Daoy (cell line): ENCODE measurements at regions not wholly inside any gene's neighbourhood (a gene's known extent, or its start where the extent isn't known, plus 50 kb on each side); places are given as distances from the start of the nearest gene placed in this dataset.
A peak's percentile ranks its signal among the peaks of the same experiment; 100 is the strongest.
"Not testable (repeated sequence)": the region's sequence is repeated elsewhere in the genome, so short reads cannot be mapped to it uniquely, and the experiment has no call there.

Experiments used
- DNase-seq: peaks from one replicate; pipeline ENCODE4 v3.0.0-alpha.2; 2015; ENCODE audit warnings: low read depth

- DNase-seq: no peak
Observed at GRCh38 chr5:36390640-36391039, 88.9 kb upstream of the RANBP3L start.

- no peak for DNase-seq
Observed at GRCh38 chr5:36392186-36392585, 90.5 kb upstream of the RANBP3L start.

GRCh38 chr5:36392818-36393217 lies 91.1 kb upstream of the RANBP3L start:
- DNase-seq: peak; percentile 39

GRCh38 chr5:36393656-36394428 lies 92.1 kb upstream of the RANBP3L start:
- no peak for DNase-seq

DNA sequence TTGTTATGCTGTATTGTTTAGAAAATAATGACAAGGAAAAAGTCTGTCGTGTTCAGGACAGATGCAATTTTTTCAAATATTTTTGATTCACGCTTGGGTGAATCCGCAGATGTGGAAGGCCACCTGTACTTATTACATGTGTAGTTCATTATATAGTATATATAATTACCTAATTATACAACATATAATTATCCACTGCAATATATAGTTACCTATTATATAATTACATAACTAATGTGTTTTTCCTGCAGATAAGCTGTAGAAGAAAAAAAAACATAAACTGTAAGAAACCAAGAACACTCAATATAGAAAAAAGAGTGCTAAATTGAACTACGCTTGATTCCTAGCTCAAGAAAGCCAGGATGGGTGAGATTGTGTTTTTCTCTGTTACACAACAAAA lies 93.6 kb upstream of the RANBP3L start:
- DNase-seq: no peak

DNA sequence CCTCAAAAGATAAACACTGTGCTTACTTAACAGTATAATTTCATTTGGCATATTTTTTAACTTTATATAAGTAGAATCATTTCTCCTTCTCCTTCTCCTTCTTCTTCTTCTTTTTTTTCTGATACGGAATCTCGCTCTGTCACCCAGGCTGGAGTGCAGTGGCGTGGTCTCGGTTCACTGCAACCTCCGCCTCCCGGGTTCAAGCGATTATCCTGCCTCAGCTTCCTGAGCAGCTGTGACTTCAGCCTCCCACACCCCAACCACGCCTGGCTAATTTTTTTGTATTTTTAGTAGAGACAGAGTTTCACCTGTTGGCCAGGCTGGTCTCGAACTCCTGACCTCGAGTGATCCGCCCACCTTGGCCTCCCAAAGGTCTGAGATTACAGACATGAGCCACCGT lies 94.2 kb upstream of the RANBP3L start:
- DNase-seq: not testable (repeated sequence)

DNA sequence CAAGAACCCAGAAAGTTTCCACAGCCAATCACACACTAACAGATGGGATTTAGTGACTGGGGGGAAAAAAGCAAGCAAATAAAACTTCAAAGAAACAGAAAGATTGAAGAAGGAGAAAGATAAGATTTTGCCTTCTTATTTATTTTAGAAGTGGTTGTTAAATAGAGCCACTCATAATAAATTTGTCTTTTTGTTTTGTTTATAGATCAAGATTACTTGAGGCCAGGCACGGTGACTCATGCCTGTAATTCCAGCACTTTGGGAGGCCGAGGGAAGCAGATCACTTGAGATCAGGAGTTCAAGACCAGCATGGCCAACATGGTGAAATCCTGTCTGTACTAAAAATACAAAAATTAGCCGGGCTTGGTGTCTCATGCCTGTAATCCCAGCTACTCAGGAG lies 94.9 kb upstream of the RANBP3L start:
- peak; percentile 61 for DNase-seq

- no peak for DNase-seq
Observed at GRCh38 chr5:36397901-36398536, 96.3 kb upstream of the RANBP3L start.

DNA sequence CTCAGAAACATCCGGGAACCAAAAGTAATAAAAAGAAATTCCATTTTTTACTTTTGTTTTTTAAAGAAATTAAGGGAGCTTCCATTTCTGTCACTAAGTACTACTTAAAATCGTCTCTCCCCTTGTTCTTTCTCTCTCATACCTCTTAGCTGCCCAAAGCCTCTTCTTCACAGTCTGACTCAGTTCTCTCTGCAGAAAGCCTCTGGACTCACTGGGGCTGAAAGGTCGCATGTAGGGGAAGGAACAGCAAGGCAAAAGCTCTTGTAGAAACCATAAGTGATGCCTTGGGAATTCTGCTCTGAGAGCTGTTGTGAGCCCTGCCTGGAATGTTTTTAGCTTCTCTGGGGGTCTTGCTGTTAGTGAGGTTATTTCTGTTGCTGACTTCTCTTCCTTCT lies 100.8 kb upstream of the RANBP3L start:
- no peak for DNase-seq

DNA sequence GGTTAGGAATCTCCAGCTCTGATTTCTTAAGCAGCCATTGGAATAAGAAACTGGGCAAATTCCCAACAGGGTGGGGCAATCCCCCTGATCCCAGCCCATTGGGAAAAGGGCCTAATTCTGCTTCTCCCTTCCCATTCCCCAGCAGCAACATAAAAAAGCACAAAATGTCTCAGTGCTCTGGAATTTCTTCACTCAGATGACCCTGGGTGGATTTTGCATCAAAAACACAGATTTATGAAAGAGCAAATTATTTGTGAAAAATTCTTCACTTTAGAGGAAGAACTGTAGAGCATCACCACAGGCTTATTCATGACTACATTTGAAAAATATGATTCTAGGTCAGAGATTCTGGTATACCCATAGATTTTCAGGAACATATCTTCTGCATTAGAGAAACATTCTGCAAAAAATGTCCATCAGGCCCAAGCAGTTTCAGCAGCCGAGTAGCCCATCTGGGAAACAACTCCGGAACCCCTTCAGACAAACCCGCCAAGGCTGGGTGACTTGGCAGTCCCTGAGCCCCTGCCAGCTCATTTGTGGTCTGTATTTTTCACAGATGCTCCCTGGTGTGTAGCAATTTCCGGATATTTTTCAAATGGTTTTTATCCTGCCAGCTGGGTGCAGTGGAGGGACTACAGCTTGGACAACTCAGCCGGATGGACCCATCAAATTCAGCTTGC lies 102.1 kb upstream of the RANBP3L start:
- peak; percentile 90 for DNase-seq

GRCh38 chr5:36406023-36406422 lies 104.3 kb upstream of the RANBP3L start:
- DNase-seq: no peak

DNA sequence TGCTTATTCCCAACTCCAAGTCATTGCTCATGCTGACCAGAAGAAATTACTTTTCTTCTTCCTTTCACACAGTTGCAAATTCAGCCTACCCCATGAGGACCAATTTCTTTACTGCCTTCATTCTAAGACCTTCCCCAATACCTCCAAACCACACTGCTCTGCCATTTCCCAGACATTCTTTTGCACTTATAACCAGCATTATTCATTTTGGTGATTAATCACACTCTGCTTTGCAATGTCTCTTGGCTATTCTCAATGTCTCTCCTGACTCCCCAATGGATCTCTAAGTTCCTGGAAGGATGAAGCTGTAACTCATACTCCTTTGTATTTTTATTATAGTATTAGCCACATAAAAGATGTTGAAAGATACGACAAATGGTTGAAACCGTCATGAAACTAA lies 105.7 kb upstream of the RANBP3L start:
- DNase-seq: no peak

DNA sequence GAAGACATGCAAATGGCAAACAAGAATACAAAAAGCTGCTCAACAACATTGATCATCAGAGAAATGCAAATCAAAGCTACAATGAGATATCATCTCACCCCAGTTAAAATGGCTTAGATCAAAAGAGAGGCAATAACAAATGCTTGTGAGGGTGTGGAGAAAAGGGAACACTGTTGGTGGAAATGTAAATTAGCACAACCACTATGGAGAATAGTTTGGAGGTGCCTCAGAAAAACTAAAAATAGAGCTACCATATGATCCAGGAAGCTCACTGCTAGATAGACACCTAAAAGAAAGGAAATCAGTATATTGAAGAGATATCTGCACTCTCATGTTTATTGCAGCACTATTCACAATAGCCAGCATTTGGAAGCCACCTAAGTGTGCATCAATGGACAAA lies 108.0 kb upstream of the RANBP3L start:
- DNase-seq: not testable (repeated sequence)

DNA sequence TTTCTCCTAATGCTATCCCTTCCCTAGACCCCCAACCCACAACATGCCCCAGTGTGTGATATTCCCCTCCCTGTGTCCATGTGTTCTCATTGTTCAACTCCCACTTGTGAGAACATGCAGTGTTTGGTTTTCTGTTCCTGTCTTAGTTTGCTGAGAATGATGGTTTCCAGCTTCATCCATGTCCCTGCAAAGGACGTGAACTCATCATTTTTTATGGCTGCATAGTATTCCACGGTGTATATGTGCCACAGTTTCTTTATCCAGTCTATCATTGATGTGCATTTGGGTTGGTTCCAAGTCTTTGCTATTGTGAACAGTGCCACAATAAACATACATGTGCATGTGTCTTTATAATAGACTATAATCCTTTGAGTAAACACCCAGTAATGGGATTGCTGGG lies 109.0 kb upstream of the RANBP3L start:
- DNase-seq: not testable (repeated sequence)

- peak; percentile 44 for DNase-seq
Observed at GRCh38 chr5:36414869-36415282, 113.2 kb upstream of the RANBP3L start.

- DNase-seq: no peak
Observed at GRCh38 chr5:36416605-36417004, 114.9 kb upstream of the RANBP3L start.

- DNase-seq: no peak
Observed at GRCh38 chr5:36417221-36417620, 115.5 kb upstream of the RANBP3L start.

- no peak for DNase-seq
Observed at GRCh38 chr5:36417668-36418067, 116.0 kb upstream of the RANBP3L start.

- no peak for DNase-seq
Observed at GRCh38 chr5:36418152-36418979, 116.7 kb upstream of the RANBP3L start.

DNA sequence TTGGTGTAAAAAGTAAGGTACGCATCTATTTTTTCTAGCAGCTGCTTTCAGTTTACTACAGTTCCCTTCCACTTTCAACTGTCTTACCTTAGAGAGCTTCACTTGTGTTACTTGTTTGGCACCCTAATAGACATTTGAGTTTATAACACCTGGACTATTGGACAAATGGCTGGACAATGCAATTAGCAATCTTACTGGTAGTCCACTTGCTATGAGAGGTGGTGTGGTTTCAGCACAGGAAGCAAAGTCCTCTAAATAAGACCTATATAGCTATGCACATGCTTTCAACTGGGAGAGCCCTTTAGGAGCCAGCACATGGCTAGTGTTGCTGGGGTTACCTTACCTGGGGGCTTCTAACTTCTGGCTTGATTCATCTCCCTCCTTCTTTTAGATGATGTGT lies 119.6 kb upstream of the RANBP3L start:
- DNase-seq: no peak

GRCh38 chr5:36422952-36423351 lies 121.2 kb upstream of the RANBP3L start:
- DNase-seq: peak; percentile 10
